ENCODE measurements at regions not wholly inside any gene's neighbourhood (a gene's known extent, or its start where the extent isn't known, plus 50 kb on each side); places are given as distances from the start of the nearest gene placed in this dataset.

DNA sequence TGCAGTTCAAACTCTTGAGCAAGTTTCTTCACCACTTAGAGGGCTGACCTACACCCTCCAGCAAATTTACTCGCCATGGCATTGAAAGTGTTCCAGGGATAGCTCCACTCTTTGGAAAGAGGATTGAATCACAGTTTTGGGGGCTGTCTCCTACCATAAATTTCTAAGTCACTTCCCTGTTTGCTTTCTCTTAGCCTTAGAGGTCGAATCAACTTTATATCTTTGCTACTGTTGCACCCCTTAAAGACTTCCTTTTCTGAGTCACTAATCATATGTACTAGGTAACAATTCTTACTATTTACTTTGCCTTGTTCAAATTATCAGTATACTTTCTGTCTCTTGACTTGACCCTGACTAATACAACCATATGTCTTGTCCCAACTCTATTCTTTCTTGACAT lies 1151.8 kb upstream of the ALCAM start:
- TF ChIP-seq, protein P1, sequence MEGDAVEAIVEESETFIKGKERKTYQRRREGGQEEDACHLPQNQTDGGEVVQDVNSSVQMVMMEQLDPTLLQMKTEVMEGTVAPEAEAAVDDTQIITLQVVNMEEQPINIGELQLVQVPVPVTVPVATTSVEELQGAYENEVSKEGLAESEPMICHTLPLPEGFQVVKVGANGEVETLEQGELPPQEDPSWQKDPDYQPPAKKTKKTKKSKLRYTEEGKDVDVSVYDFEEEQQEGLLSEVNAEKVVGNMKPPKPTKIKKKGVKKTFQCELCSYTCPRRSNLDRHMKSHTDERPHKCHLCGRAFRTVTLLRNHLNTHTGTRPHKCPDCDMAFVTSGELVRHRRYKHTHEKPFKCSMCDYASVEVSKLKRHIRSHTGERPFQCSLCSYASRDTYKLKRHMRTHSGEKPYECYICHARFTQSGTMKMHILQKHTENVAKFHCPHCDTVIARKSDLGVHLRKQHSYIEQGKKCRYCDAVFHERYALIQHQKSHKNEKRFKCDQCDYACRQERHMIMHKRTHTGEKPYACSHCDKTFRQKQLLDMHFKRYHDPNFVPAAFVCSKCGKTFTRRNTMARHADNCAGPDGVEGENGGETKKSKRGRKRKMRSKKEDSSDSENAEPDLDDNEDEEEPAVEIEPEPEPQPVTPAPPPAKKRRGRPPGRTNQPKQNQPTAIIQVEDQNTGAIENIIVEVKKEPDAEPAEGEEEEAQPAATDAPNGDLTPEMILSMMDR (IDR thresholded peaks at IDR 0.05), result no peak
- TF ChIP-seq POLR2A (IDR thresholded peaks at IDR 0.05) (no peak), POLR2AphosphoS5 (IDR thresholded peaks at IDR 0.05; ENCODE audit: insufficient read depth in 1 of 2, low read depth in 1 of 2) (no peak)
